ENCODE measurements at regions not wholly inside any gene's neighbourhood (a gene's known extent, or its start where the extent isn't known, plus 50 kb on each side); places are given as distances from the start of the nearest gene placed in this dataset.

- TF ChIP-seq CTCF (IDR thresholded peaks at IDR 0.05; ENCODE audit: insufficient read depth, low read depth, low read length) (no peak), EZH2 (IDR thresholded peaks at IDR 0.05; ENCODE audit: insufficient read depth, low read length) (no peak)
Measured at GRCh38 chr2:198654646-198655045, 803.1 kb downstream of the SATB2 start.
